Breast epithelium (tissue), 4 donors: ENCODE measurements at regions not wholly inside any gene's neighbourhood (a gene's known extent, or its start where the extent isn't known, plus 50 kb on each side); places are given as distances from the start of the nearest gene placed in this dataset.

Experiments used
- DNase-seq, 2 donors: peaks; one replicate each; pipeline ENCODE4 v3.0.0-alpha.2; 2019; ENCODE audit warnings: low spot score in 2 of 2
- H3K27ac ChIP-seq, 2 donors: fragments of 200-600 bp; sonication (generic) in 1 of 2; one replicate each; pipeline ENCODE4 v1.5.1; 2016 to 2019; ENCODE audit warnings: mild to moderate bottlenecking in 1 of 2
- H3K27me3 ChIP-seq, 2 donors: fragments of 200-600 bp; sonication (generic) in 1 of 2; one replicate each; pipeline versions ENCODE4 v1.5.1 to v1.6.0; 2017 to 2019; ENCODE audit warnings: control low read depth in 1 of 2, mild to moderate bottlenecking in 1 of 2
- H3K36me3 ChIP-seq: fragments of 200-600 bp; one replicate; pipeline ENCODE4 v1.5.1; 2019
- H3K4me1 ChIP-seq, 2 donors: fragments of 200-600 bp; sonication (generic); one replicate each; pipeline ENCODE4 v1.5.1; 2016 to 2019; ENCODE audit warnings: control low read depth in 1 of 2
- H3K4me3 ChIP-seq, 3 donors: fragments of 200-600 bp; sonication (generic); 1 replicate in 2 of 3; 2 replicates in 1 of 3; pipeline ENCODE4 v1.5.1; 2016 to 2019; ENCODE audit warnings: mild to moderate bottlenecking in 3 of 3, moderate library complexity in 2 of 3
- H3K9me3 ChIP-seq, 2 donors: fragments of 200-600 bp; sonication (generic) in 1 of 2; one replicate each; pipeline ENCODE4 v1.5.1; 2016 to 2019; ENCODE audit warnings: control low read depth in 1 of 2
- POLR2A ChIP-seq: fragments of 450-650 bp; IDR thresholded peaks from one replicate; pipeline ENCODE4 v1.6.1; 2016; ENCODE audit warnings: antibody characterized with exemption, mild to moderate bottlenecking, moderate library complexity
- POLR2AphosphoS5 ChIP-seq, 3 donors: sonication (generic); formaldehyde crosslinking; IDR thresholded peaks; one replicate each; pipeline ENCODE4 v1.6.1; 2017; ENCODE audit warnings: antibody characterized with exemption in 3 of 3
- intact Hi-C: fragments of 100-400 bp; cut with DNase I; formaldehyde crosslinking; loops from one replicate; pipeline ENCODE4 v1.15.1; 2023; ENCODE audit warnings: low total_unique reads
- TF ChIP-seq, protein P1 (sequence below), 3 donors: fragments of 450-650 bp; IDR thresholded peaks; one replicate each; pipeline ENCODE4 v1.5.1; 2016 to 2017; ENCODE audit warnings: antibody characterized with exemption in 3 of 3, mild to moderate bottlenecking in 3 of 3, moderate library complexity in 3 of 3

- Histone ChIP-seq H3K9me3 (no peaks in the 10 kb centered on the region), H3K4me1 (no peaks in the 10 kb centered on the region), H3K27ac (no peak overlapping the region), H3K4me3 (no peak overlapping the region), H3K36me3 (no peaks in the 10 kb centered on the region), H3K27me3 (no peaks in the 10 kb centered on the region)
- intact Hi-C loops = no loop called here
- DNase-seq = no peak
- TF ChIP-seq POLR2A = no peak
- TF ChIP-seq, protein P1, sequence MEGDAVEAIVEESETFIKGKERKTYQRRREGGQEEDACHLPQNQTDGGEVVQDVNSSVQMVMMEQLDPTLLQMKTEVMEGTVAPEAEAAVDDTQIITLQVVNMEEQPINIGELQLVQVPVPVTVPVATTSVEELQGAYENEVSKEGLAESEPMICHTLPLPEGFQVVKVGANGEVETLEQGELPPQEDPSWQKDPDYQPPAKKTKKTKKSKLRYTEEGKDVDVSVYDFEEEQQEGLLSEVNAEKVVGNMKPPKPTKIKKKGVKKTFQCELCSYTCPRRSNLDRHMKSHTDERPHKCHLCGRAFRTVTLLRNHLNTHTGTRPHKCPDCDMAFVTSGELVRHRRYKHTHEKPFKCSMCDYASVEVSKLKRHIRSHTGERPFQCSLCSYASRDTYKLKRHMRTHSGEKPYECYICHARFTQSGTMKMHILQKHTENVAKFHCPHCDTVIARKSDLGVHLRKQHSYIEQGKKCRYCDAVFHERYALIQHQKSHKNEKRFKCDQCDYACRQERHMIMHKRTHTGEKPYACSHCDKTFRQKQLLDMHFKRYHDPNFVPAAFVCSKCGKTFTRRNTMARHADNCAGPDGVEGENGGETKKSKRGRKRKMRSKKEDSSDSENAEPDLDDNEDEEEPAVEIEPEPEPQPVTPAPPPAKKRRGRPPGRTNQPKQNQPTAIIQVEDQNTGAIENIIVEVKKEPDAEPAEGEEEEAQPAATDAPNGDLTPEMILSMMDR (IDR thresholded peaks at IDR 0.05) = no peak
- TF ChIP-seq POLR2AphosphoS5 (IDR thresholded peaks at IDR 0.05) = no peak
Observed at GRCh38 chr20:11248687-11249638, 575.2 kb upstream of the JAG1 start.

DNA sequence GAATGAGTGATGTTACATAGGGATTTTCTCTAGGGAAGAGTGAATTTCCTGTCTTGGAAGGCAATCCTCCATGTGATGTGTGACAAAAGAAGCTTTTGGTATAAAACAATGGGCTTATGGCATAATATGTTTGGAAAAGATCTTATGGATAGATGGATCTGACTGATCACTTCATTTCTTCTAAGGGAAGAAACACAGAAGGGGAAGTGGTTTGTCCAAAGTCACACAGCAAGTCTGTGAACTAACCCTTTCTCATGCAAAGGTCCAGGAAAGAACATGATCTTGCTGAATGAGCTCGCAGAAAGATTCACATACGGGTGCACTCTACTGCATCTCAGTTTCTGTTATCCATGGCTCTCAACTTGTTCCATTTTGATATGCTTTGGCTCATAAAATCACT lies 575.9 kb upstream of the JAG1 start:
- intact Hi-C loops = no loop called here
- Histone ChIP-seq H3K27ac (no peak overlapping the region), H3K36me3 (no peaks in the 10 kb centered on the region), H3K9me3 (peaks cover 0 to 6% of the 10 kb centered on the region in 2 donors), H3K4me3 (no peak overlapping the region), H3K4me1 (no peaks in the 10 kb centered on the region), H3K27me3 (no peaks in the 10 kb centered on the region)
- TF ChIP-seq POLR2AphosphoS5 (IDR thresholded peaks at IDR 0.05) (no peak), POLR2A (no peak)
- TF ChIP-seq, protein P1 (IDR thresholded peaks at IDR 0.05) = no peak
- no peak for DNase-seq

- H3K9me3 ChIP-seq = peaks cover 7% of the 10 kb centered on the region in 2 donors
- no peaks in the 10 kb centered on the region for H3K4me1 ChIP-seq
- no peak overlapping the region for H3K4me3 ChIP-seq
- no peaks in the 10 kb centered on the region for H3K36me3 ChIP-seq
- intact Hi-C loops = no loop called here
- no peak overlapping the region for H3K27ac ChIP-seq
- no peak for TF ChIP-seq POLR2AphosphoS5 (IDR thresholded peaks at IDR 0.05)
- TF ChIP-seq POLR2A = no peak
- TF ChIP-seq, protein P1 (IDR thresholded peaks at IDR 0.05) = no peak
- DNase-seq = no peak
- H3K27me3 ChIP-seq = no peaks in the 10 kb centered on the region
Observed at GRCh38 chr20:11252447-11252846, 578.6 kb upstream of the JAG1 start.

GRCh38 chr20:11255455-11255854 lies 581.7 kb upstream of the JAG1 start:
- DNase-seq = no peak
- TF ChIP-seq POLR2AphosphoS5 (IDR thresholded peaks at IDR 0.05) (no peak), POLR2A (no peak)
- TF ChIP-seq, protein P1 (IDR thresholded peaks at IDR 0.05) = no peak
- no peaks in the 10 kb centered on the region for H3K27me3 ChIP-seq
- intact Hi-C loops = loop anchor here (2.0 kb wide), 1 partner anchor 29 kb away; no protein-coding TSS in a partner anchor
- H3K4me3 ChIP-seq = no peak overlapping the region
- no peaks in the 10 kb centered on the region for H3K4me1 ChIP-seq
- peaks cover 7 to 9% of the 10 kb centered on the region in 2 donors for H3K9me3 ChIP-seq
- no peaks in the 10 kb centered on the region for H3K36me3 ChIP-seq
- H3K27ac ChIP-seq = no peak overlapping the region

DNA sequence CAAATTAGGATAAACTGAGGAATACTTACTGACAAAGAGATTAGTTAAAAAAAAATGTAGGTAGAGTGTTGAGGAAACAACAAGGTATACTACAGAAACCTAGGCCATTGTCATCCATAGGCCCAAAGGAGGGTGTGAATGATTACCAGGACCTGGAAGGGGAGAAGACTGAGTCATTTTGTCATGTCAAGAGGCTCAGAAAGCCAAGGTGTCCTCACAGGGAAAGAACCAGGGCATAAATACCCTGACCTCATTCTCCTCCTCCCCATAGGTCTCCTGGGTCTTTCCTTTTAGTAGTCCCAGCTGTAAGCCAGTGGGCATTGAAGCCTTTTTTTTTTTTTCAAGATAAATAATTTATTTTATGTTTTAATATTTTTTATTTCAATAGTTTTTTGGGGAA lies 582.1 kb upstream of the JAG1 start:
- Histone ChIP-seq H3K27ac (no peak overlapping the region), H3K4me3 (no peak overlapping the region), H3K27me3 (no peaks in the 10 kb centered on the region), H3K4me1 (no peaks in the 10 kb centered on the region), H3K9me3 (peaks cover 7 to 9% of the 10 kb centered on the region in 2 donors), H3K36me3 (no peaks in the 10 kb centered on the region)
- TF ChIP-seq, protein P1 (IDR thresholded peaks at IDR 0.05) = no peak
- TF ChIP-seq POLR2A (no peak), POLR2AphosphoS5 (IDR thresholded peaks at IDR 0.05) (no peak)
- intact Hi-C loops = loop anchor here (2.0 kb wide), 1 partner anchor 29 kb away; no protein-coding TSS in a partner anchor
- no peak for DNase-seq
